ENCODE measurements at regions not wholly inside any gene's neighbourhood (a gene's known extent, or its start where the extent isn't known, plus 50 kb on each side); places are given as distances from the start of the nearest gene placed in this dataset.

GRCh38 chr5:115431116-115431515 is 113.5 kb downstream of the FEM1C start:
- no peaks in the 10 kb centered on the region for H3K36me3 ChIP-seq
- DNase-seq: no peak
- no peaks in the 10 kb centered on the region for H3K9me3 ChIP-seq
- no peak for TF ChIP-seq CTCF (IDR thresholded peaks at IDR 0.05)
- no peaks in the 10 kb centered on the region for H3K4me1 ChIP-seq
- H3K9ac ChIP-seq (ENCODE audit: low read depth in 2 of 2, low read length in 2 of 2): no peak overlapping the region
- intact Hi-C loops (cut with DNase I): no loop called here
- no peak overlapping the region for H3K4me3 ChIP-seq
- no peak overlapping the region for H3K27ac ChIP-seq
- H3K27me3 ChIP-seq: no peaks in the 10 kb centered on the region

- Histone ChIP-seq H3K9me3 (no peaks in the 10 kb centered on the region), H3K9ac (ENCODE audit: low read depth in 2 of 2, low read length in 2 of 2) (no peak overlapping the region), H3K4me3 (no peak overlapping the region), H3K36me3 (no peaks in the 10 kb centered on the region), H3K27ac (peak overlapping the region; percentile 4), H3K4me1 (no peaks in the 10 kb centered on the region), H3K27me3 (no peaks in the 10 kb centered on the region)
- intact Hi-C loops (cut with DNase I): no loop called here
- DNase-seq: no peak
- no peak for TF ChIP-seq CTCF (IDR thresholded peaks at IDR 0.05)
These were observed 114.2 kb downstream of the FEM1C start for GRCh38 chr5:115430374-115430773.

GRCh38 chr5:115429345-115429940 is 115.1 kb downstream of the FEM1C start:
- Histone ChIP-seq H3K4me1 (no peaks in the 10 kb centered on the region), H3K27ac (peak overlapping the region; percentile 4), H3K9ac (ENCODE audit: low read depth in 2 of 2, low read length in 2 of 2) (no peak overlapping the region), H3K4me3 (no peak overlapping the region), H3K27me3 (no peaks in the 10 kb centered on the region), H3K9me3 (no peaks in the 10 kb centered on the region), H3K36me3 (no peaks in the 10 kb centered on the region)
- no peak for TF ChIP-seq CTCF (IDR thresholded peaks at IDR 0.05)
- DNase-seq: no peak
- intact Hi-C loops (cut with DNase I): no loop called here

GRCh38 chr5:115428676-115429075 is 115.9 kb downstream of the FEM1C start:
- intact Hi-C loops (cut with DNase I): no loop called here
- Histone ChIP-seq H3K27ac (peak overlapping the region; percentile 28), H3K9ac (ENCODE audit: low read depth in 2 of 2, low read length in 2 of 2) (no peak overlapping the region), H3K9me3 (no peaks in the 10 kb centered on the region), H3K27me3 (no peaks in the 10 kb centered on the region), H3K36me3 (no peaks in the 10 kb centered on the region), H3K4me1 (no peaks in the 10 kb centered on the region), H3K4me3 (no peak overlapping the region)
- no peak for DNase-seq
- no peak for TF ChIP-seq CTCF (IDR thresholded peaks at IDR 0.05)

- no peaks in the 10 kb centered on the region for H3K27me3 ChIP-seq
- no peaks in the 10 kb centered on the region for H3K4me1 ChIP-seq
- H3K9ac ChIP-seq (ENCODE audit: low read depth in 2 of 2, low read length in 2 of 2): peak overlapping the region in 1 of 2 donors; percentile 4
- no peaks in the 10 kb centered on the region for H3K9me3 ChIP-seq
- no peak overlapping the region for H3K4me3 ChIP-seq
- peak overlapping the region; percentile 28 for H3K27ac ChIP-seq
- no peak for TF ChIP-seq CTCF (IDR thresholded peaks at IDR 0.05)
- intact Hi-C loops (cut with DNase I): no loop called here
- no peaks in the 10 kb centered on the region for H3K36me3 ChIP-seq
- no peak for DNase-seq
These were observed 116.3 kb downstream of the FEM1C start for GRCh38 chr5:115428248-115428647.

All from colonic mucosa (tissue), 4 donors.